OCI-LY1 (cell line): ENCODE measurements at regions not wholly inside any gene's neighbourhood (a gene's known extent, or its start where the extent isn't known, plus 50 kb on each side); places are given as distances from the start of the nearest gene placed in this dataset.

ENCODE experiments used
- CTCF ChIP-seq: fragments of 200-600 bp; sonication (generic), shearing (Covaris generic); IDR thresholded peaks from 2 replicates; pipeline ENCODE4 v1.5.1; 2017; ENCODE audit warnings: mild to moderate bottlenecking, antibody characterized with exemption, low read length, moderate library complexity, mixed read lengths
- EZH2 ChIP-seq: fragments of 200-600 bp; sonication (generic), shearing (Covaris generic); IDR thresholded peaks from 2 replicates; pipeline ENCODE4 v1.8.0; 2017; ENCODE audit warnings: borderline replicate concordance, mixed run types, mild to moderate bottlenecking, antibody characterized with exemption, low read length, moderate library complexity, mixed read lengths

DNA sequence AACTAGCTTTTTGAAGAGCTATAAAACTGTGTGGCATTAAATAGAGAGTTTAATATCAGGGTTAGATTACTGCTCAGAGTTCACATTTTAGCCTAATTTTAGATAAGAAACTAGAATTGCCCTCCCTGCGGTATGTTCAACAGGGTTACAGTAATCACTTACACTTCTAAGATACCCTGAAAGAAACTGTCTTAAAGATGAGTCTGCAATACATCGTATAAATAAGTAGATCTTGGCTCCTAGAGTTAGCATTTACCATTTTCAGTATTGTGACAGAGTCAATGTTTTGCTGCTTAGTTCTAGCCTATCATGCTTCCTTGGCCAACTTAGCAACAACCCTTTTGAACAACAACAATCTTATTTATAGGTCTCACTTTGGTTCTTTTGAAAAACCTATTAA is 217.8 kb upstream of the NDST4 start:
- no peak for TF ChIP-seq CTCF
- no peak for TF ChIP-seq EZH2
